HepG2 (cell line): ENCODE measurements at regions not wholly inside any gene's neighbourhood (a gene's known extent, or its start where the extent isn't known, plus 50 kb on each side); places are given as distances from the start of the nearest gene placed in this dataset.

Experiments used
- ATAC-seq: fragments of 200-7000 bp; cut with Tn5 transposase; 3 replicates; pipeline ENCODE4 v1.9.1; 2020; ENCODE audit warnings: mild to moderate bottlenecking, moderate library complexity
- BruUV-seq: library from RNA; stranded (reverse); fragments of 400-500 nt; replicated peaks from 2 replicates; lab custom pipeline; 2021; lab: Mats Ljungman, UMichigan
- CTCF ChIA-PET: fragments of 300-600 bp; formaldehyde crosslinking; extraction: SDS; loops from one replicate; lab custom pipeline; 2021; ENCODE audit warnings: low total read pairs, inconsistent platforms, low intra/inter-chr PET ratio; lab: Yijun Ruan, JAX
- POLR2A ChIA-PET: fragments of 350-600 bp; sonication (Branson Sonifier 250); formaldehyde crosslinking; loops from one replicate; lab custom pipeline; 2020; ENCODE audit warnings: antibody characterized with exemption, inconsistent platforms; lab: Yijun Ruan, JAX
- DNase-seq: peaks from one replicate; pipeline ENCODE4 v3.0.0-alpha.2; 2015; ENCODE audit warnings: low spot score
- FAIRE-seq: peaks from 3 replicates; lab custom pipeline; 2011; peaks lifted over from hg19 to GRCh38; lab: Jason Lieb, UNC
- H2AFZ ChIP-seq: one replicate; pipeline ENCODE4 v1.6.1; 2011; ENCODE audit warnings: low read length, inconsistent platforms
- H3K27ac ChIP-seq: fragments of 300-600 bp; 3 replicates; pipeline ENCODE4 v1.8.0; 2011; ENCODE audit warnings: mixed run types, mild to moderate bottlenecking, mixed read lengths, low read length, inconsistent platforms; ENCODE audit not compliant: insufficient read depth; ENCODE audit errors: extremely low read length
- H3K27me3 ChIP-seq, 2 experiments: fragments of 200-600 bp in 1 of 2; 2 replicates in 1 of 2; 3 replicates in 1 of 2; pipeline versions ENCODE4 v1.6.0 to v1.8.0; 2011; ENCODE audit warnings: low read length in 2 of 2, mild to moderate bottlenecking in 2 of 2, moderate library complexity in 2 of 2, inconsistent platforms in 1 of 2; ENCODE audit not compliant: insufficient read depth in 2 of 2, control insufficient read depth in 1 of 2
- H3K36me3 ChIP-seq, 2 experiments: fragments of 200-600 bp in 1 of 2; replicated peaks in 1 of 2; 2 replicates in 1 of 2; 3 replicates in 1 of 2; pipeline versions ENCODE4 v1.5.1 to v1.8.0; 2011; ENCODE audit warnings: low read length in 2 of 2, inconsistent platforms in 1 of 2; ENCODE audit not compliant: insufficient read depth in 2 of 2, control insufficient read depth in 1 of 2
- H3K4me1 ChIP-seq: 2 replicates; pipeline ENCODE4 v1.5.1; 2012; ENCODE audit warnings: low read length, inconsistent platforms; ENCODE audit not compliant: insufficient read depth
- H3K4me2 ChIP-seq: 2 replicates; pipeline ENCODE4 v1.6.0; 2011; ENCODE audit warnings: low read depth, low read length, inconsistent platforms
- H3K4me3 ChIP-seq, 3 experiments: fragments of 200-600 bp in 1 of 3; sonication (generic), shearing (Covaris generic) in 1 of 3; replicated peaks in 1 of 3; 2 replicates each; pipeline ENCODE4 v1.5.1; 2011 to 2016; ENCODE audit warnings: low read length in 3 of 3, inconsistent platforms in 2 of 3, low read depth in 2 of 3, mild to moderate bottlenecking in 2 of 3, control low read depth in 1 of 3, mixed read lengths in 1 of 3; ENCODE audit not compliant: insufficient read depth in 1 of 3
- H3K79me2 ChIP-seq: one replicate; pipeline ENCODE4 v1.6.1; 2011; ENCODE audit warnings: low read length, inconsistent platforms; ENCODE audit not compliant: insufficient read depth
- H3K9ac ChIP-seq: 2 replicates; pipeline ENCODE4 v1.6.0; 2011; ENCODE audit warnings: mild to moderate bottlenecking, low read depth, low read length, inconsistent platforms; ENCODE audit not compliant: insufficient read depth
- H3K9me3 ChIP-seq: 2 replicates; pipeline ENCODE4 v1.5.1; 2012; ENCODE audit warnings: mild to moderate bottlenecking, low read length
- H4K20me1 ChIP-seq: 2 replicates; pipeline ENCODE4 v1.6.0; 2011; ENCODE audit warnings: inconsistent platforms, mild to moderate bottlenecking, low read length, moderate library complexity; ENCODE audit not compliant: insufficient read depth
- ATAD3A ChIP-seq: sonication (generic); formaldehyde crosslinking; IDR thresholded peaks from 2 replicates; pipeline ENCODE4 v1.4.0; 2020; ENCODE audit warnings: missing genetic modification reagents
- FIP1L1 ChIP-seq: fragments of 200-400 bp; formaldehyde crosslinking; IDR thresholded peaks from 2 replicates; pipeline ENCODE4 v1.6.1; 2018; ENCODE audit warnings: low read depth, mild to moderate bottlenecking, low read length, moderate library complexity, borderline replicate concordance; ENCODE audit not compliant: insufficient read depth
- MAX ChIP-seq: IDR thresholded peaks from 2 replicates; pipeline ENCODE4 v1.6.1; 2012; ENCODE audit warnings: inconsistent platforms
- MTF1 ChIP-seq: sonication (generic); formaldehyde crosslinking; IDR thresholded peaks from 2 replicates; pipeline ENCODE4 v1.5.0; 2020; ENCODE audit warnings: missing genetic modification reagents
- ZBTB38 ChIP-seq: sonication (generic); formaldehyde crosslinking; IDR thresholded peaks from 2 replicates; pipeline ENCODE4 v1.5.1; 2020; ENCODE audit warnings: mild to moderate bottlenecking, missing genetic modification reagents
- ZBTB46 ChIP-seq: sonication (generic); formaldehyde crosslinking; IDR thresholded peaks from 2 replicates; pipeline ENCODE4 v1.4.0; 2020; ENCODE audit warnings: mild to moderate bottlenecking, missing genetic modification reagents, borderline replicate concordance
- ZNF20 ChIP-seq: sonication (generic); formaldehyde crosslinking; IDR thresholded peaks from 2 replicates; pipeline ENCODE4 v1.4.0; 2020; ENCODE audit warnings: mild to moderate bottlenecking, moderate library complexity, missing genetic modification reagents
- ZNF484 ChIP-seq: sonication (generic); formaldehyde crosslinking; IDR thresholded peaks from 2 replicates; pipeline ENCODE4 v1.5.1; 2020; ENCODE audit warnings: mild to moderate bottlenecking, low read depth, missing genetic modification reagents, borderline replicate concordance
- ZNF629 ChIP-seq: sonication (generic); formaldehyde crosslinking; conservative IDR thresholded peaks from 2 replicates; pipeline ENCODE4 v1.5.0; 2020; ENCODE audit warnings: missing genetic modification reagents
- ZNF652 ChIP-seq: IDR thresholded peaks from 2 replicates; pipeline ENCODE4 v1.6.1; 2016; ENCODE audit warnings: low read depth, borderline replicate concordance
- ZNF883 ChIP-seq: sonication (generic); formaldehyde crosslinking; IDR thresholded peaks from 2 replicates; pipeline ENCODE4 v1.5.1; 2020; ENCODE audit warnings: mild to moderate bottlenecking, missing genetic modification reagents; ENCODE audit errors: not compliant biosample characterization
- ZZZ3 ChIP-seq: sonication (generic); formaldehyde crosslinking; IDR thresholded peaks from 2 replicates; pipeline ENCODE4 v1.4.0; 2020; ENCODE audit warnings: missing genetic modification reagents, mild to moderate bottlenecking, borderline replicate concordance
- WGBS: methylation state at CpG from one replicate; pipeline ENCODE4 v1.1.6; 2017; ENCODE audit warnings: low lambda C conversion rate; 5-methylcytosine and 5-hydroxymethylcytosine counted together
- in situ Hi-C: cut with HindIII; loops from 2 replicates; pipeline ENCODE4 v1.10.0; 2017; ENCODE audit warnings: low pct_unique_long_range_greater_than_20kb; ENCODE audit not compliant: extremely low pct_ligation_motif_present
- intact Hi-C: fragments of 100-400 bp; cut with micrococcal nuclease; formaldehyde crosslinking; loops from one replicate; pipeline ENCODE4 v1.10.0; 2022; ENCODE audit not compliant: unreplicated experiment
- TF ChIP-seq, protein P1 (sequence below): sonication (generic); formaldehyde crosslinking; conservative IDR thresholded peaks from 2 replicates; pipeline ENCODE4 v1.4.0; 2020; ENCODE audit warnings: missing genetic modification reagents

- TF ChIP-seq ZNF484 (CRISPR knock-in tag), result no peak
These were observed 935.6 kb downstream of the PDHA2 start (continued) for GRCh38 chr4:96775501-96775900.

- ATAC-seq, result no peak
- intact Hi-C loops, result no loop called here
- CTCF ChIA-PET, result no interaction called here
These were observed 937.1 kb downstream of the PDHA2 start for GRCh38 chr4:96776920-96777527.

More at GRCh38 chr4:96776920-96777527, 937.1 kb downstream of the PDHA2 start:
- no peaks in the 10 kb centered on the region for H3K36me3 ChIP-seq
- H3K4me2 ChIP-seq, result no peak overlapping the region
- no peaks in the 10 kb centered on the region for H3K27me3 ChIP-seq
- H3K9me3 ChIP-seq, result peaks cover 23% of the 10 kb centered on the region
- FAIRE-seq (no peak), DNase-seq (no peak)
- H3K9ac ChIP-seq, result no peak overlapping the region
- no peaks in the 10 kb centered on the region for H3K4me1 ChIP-seq
- no TSS peak for BruUV-seq
- H3K79me2 ChIP-seq, result no peaks in the 10 kb centered on the region
- TF ChIP-seq ZNF20 (CRISPR knock-in tag) (no peak), ZNF652 (no peak), FIP1L1 (no peak), ZBTB38 (CRISPR knock-in tag) (no peak), ZBTB46 (CRISPR knock-in tag) (no peak), ZNF883 (CRISPR knock-in tag) (no peak), ZZZ3 (CRISPR knock-in tag) (no peak), ZNF629 (CRISPR knock-in tag) (no peak), ATAD3A (no peak), MTF1 (no peak), MAX (no peak)
- TF ChIP-seq, protein P1, sequence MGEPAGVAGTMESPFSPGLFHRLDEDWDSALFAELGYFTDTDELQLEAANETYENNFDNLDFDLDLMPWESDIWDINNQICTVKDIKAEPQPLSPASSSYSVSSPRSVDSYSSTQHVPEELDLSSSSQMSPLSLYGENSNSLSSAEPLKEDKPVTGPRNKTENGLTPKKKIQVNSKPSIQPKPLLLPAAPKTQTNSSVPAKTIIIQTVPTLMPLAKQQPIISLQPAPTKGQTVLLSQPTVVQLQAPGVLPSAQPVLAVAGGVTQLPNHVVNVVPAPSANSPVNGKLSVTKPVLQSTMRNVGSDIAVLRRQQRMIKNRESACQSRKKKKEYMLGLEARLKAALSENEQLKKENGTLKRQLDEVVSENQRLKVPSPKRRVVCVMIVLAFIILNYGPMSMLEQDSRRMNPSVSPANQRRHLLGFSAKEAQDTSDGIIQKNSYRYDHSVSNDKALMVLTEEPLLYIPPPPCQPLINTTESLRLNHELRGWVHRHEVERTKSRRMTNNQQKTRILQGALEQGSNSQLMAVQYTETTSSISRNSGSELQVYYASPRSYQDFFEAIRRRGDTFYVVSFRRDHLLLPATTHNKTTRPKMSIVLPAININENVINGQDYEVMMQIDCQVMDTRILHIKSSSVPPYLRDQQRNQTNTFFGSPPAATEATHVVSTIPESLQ (CRISPR knock-in tag), result no peak
- WGBS, result 0% methylated on average over 2 of the region's 2 CpGs
- no peak overlapping the region for H2AFZ ChIP-seq
- POLR2A ChIA-PET, result no interaction called here
- no peak overlapping the region for H3K4me3 ChIP-seq
- in situ Hi-C loops, result no loop called here
- no peak overlapping the region for H3K27ac ChIP-seq
- H4K20me1 ChIP-seq, result no peaks in the 10 kb centered on the region
